K562 (cell line): ENCODE measurements at regions not wholly inside any gene's neighbourhood (a gene's known extent, or its start where the extent isn't known, plus 50 kb on each side); places are given as distances from the start of the nearest gene placed in this dataset.
A peak's percentile ranks its signal among the peaks of the same experiment; 100 is the strongest.

ENCODE experiments used
- BACH1 ChIP-seq: fragments of 200-800 bp; sonication (Bioruptor generic); IDR thresholded peaks from 2 replicates; pipeline ENCODE4 v1.6.1; 2016; ENCODE audit warnings: missing genetic modification characterization, missing compliant biosample characterization
- BCOR ChIP-seq: fragments of 450-650 bp; IDR thresholded peaks from 2 replicates; pipeline ENCODE4 v1.6.1; 2016
- CBFA2T2 ChIP-seq: fragments of 450-650 bp; conservative IDR thresholded peaks from 2 replicates; pipeline ENCODE4 v1.6.1; 2017; ENCODE audit warnings: mild to moderate bottlenecking
- CBFA2T3 ChIP-seq: fragments of 450-650 bp; IDR thresholded peaks from 2 replicates; pipeline ENCODE4 v1.6.1; 2017
- CBX1 ChIP-seq: sonication (generic); IDR thresholded peaks from 2 replicates; pipeline ENCODE4 v1.6.1; 2016; ENCODE audit warnings: antibody characterized with exemption, low read depth, mild to moderate bottlenecking
- CBX3 ChIP-seq, 2 experiments: IDR thresholded peaks; 1 replicate in 1 of 2; 2 replicates in 1 of 2; pipeline ENCODE4 v1.6.1; 2012; ENCODE audit warnings: inconsistent platforms in 2 of 2, low read length in 2 of 2, borderline replicate concordance in 1 of 2, control low read depth in 1 of 2
- CEBPG ChIP-seq, 3 experiments: fragments of 200-800 bp in 1 of 3; sonication (Bioruptor generic) in 1 of 3; sonication (generic) in 1 of 3; formaldehyde crosslinking in 1 of 3; IDR thresholded peaks in 2 of 3; conservative IDR thresholded peaks in 1 of 3; 2 replicates each; pipeline versions ENCODE4 v1.6.1 to v1.8.0; 2016 to 2022; ENCODE audit warnings: missing compliant biosample characterization in 2 of 3, missing genetic modification characterization in 2 of 3, mild to moderate bottlenecking in 1 of 3, missing genetic modification reagents in 1 of 3
- CTBP1 ChIP-seq: fragments of 450-650 bp; IDR thresholded peaks from 2 replicates; pipeline ENCODE4 v1.6.1; 2016; ENCODE audit warnings: borderline replicate concordance
- ELF1 ChIP-seq: fragments of 200-800 bp; sonication (Bioruptor generic); IDR thresholded peaks from 2 replicates; pipeline ENCODE4 v1.6.1; 2016; ENCODE audit warnings: missing genetic modification characterization, missing compliant biosample characterization
- ERF ChIP-seq: fragments of 450-650 bp; formaldehyde crosslinking; IDR thresholded peaks from 2 replicates; pipeline ENCODE4 v1.4.0; 2020; ENCODE audit warnings: mild to moderate bottlenecking, mixed read lengths
- HDAC3 ChIP-seq: fragments of 450-650 bp; IDR thresholded peaks from 2 replicates; pipeline ENCODE4 v1.6.1; 2018; ENCODE audit warnings: borderline replicate concordance, mild to moderate bottlenecking, moderate library complexity; ENCODE audit not compliant: partially characterized antibody
- HMGN3 ChIP-seq: IDR thresholded peaks from 2 replicates; pipeline ENCODE4 v1.6.1; 2011; ENCODE audit warnings: borderline replicate concordance, low read depth, mild to moderate bottlenecking, mixed read lengths, low read length; ENCODE audit not compliant: insufficient read length; ENCODE audit errors: extremely low read depth
- KAT7 ChIP-seq: sonication (generic); formaldehyde crosslinking; IDR thresholded peaks from 2 replicates; pipeline ENCODE4 v1.8.0; 2022; ENCODE audit warnings: missing genetic modification reagents, mild to moderate bottlenecking, borderline replicate concordance
- KDM1A ChIP-seq, 2 experiments: fragments of 450-650 bp; IDR thresholded peaks; 2 replicates each; pipeline ENCODE4 v1.6.1; 2016; ENCODE audit warnings: mild to moderate bottlenecking in 2 of 2
- KLF13 ChIP-seq: fragments of 450-650 bp; IDR thresholded peaks from 2 replicates; pipeline ENCODE4 v1.6.1; 2016; ENCODE audit warnings: missing genetic modification characterization, low read depth, mild to moderate bottlenecking, missing compliant biosample characterization, moderate library complexity, borderline replicate concordance
- MAFK ChIP-seq: IDR thresholded peaks from 2 replicates; pipeline ENCODE4 v1.6.1; 2011; ENCODE audit warnings: low read length, improper control_type of control experiment
- MTA3 ChIP-seq: fragments of 450-650 bp; formaldehyde crosslinking; IDR thresholded peaks from 2 replicates; pipeline ENCODE4 v1.6.1; 2017; ENCODE audit warnings: mild to moderate bottlenecking, borderline replicate concordance
- NCOA2 ChIP-seq, 2 experiments: fragments of 450-650 bp; IDR thresholded peaks; 2 replicates each; pipeline ENCODE4 v1.6.1; 2018; ENCODE audit warnings: mild to moderate bottlenecking in 2 of 2, moderate library complexity in 1 of 2; ENCODE audit not compliant: partially characterized antibody in 2 of 2
- NFE2L1 ChIP-seq: fragments of 450-650 bp; IDR thresholded peaks from 2 replicates; pipeline ENCODE4 v1.6.1; 2016; ENCODE audit warnings: missing genetic modification characterization, low read depth, mild to moderate bottlenecking, missing compliant biosample characterization, moderate library complexity, borderline replicate concordance
- RNF2 ChIP-seq: sonication (generic); IDR thresholded peaks from 2 replicates; pipeline ENCODE4 v1.6.1; 2016
- SMARCA4 ChIP-seq: fragments of 450-650 bp; IDR thresholded peaks from 2 replicates; pipeline ENCODE4 v1.6.1; 2016
- TAL1 ChIP-seq: fragments of 450-650 bp; IDR thresholded peaks from 2 replicates; pipeline ENCODE4 v1.6.1; 2016; ENCODE audit warnings: mild to moderate bottlenecking
- TCF7 ChIP-seq: sonication (generic); IDR thresholded peaks from 2 replicates; pipeline ENCODE4 v1.6.1; 2016; ENCODE audit warnings: antibody characterized with exemption, borderline replicate concordance
- ZC3H4 ChIP-seq: sonication (generic); formaldehyde crosslinking; IDR thresholded peaks from 2 replicates; pipeline ENCODE4 v1.9.0; 2021; ENCODE audit warnings: missing genetic modification reagents, borderline replicate concordance
- ZNF507 ChIP-seq: conservative IDR thresholded peaks from 2 replicates; pipeline ENCODE4 v1.6.1; 2017; ENCODE audit warnings: missing genetic modification characterization, missing compliant biosample characterization
- ZNF699 ChIP-seq: fragments of 250-450 bp; sonication (Bioruptor Pico); IDR thresholded peaks from 2 replicates; pipeline ENCODE4 v1.8.0; 2021; ENCODE audit warnings: mild to moderate bottlenecking, moderate library complexity; ENCODE audit not compliant: insufficient replicate concordance
- ZNF778 ChIP-seq: fragments of 450-650 bp; formaldehyde crosslinking; IDR thresholded peaks from 2 replicates; pipeline ENCODE4 v1.4.0; 2020; ENCODE audit warnings: mild to moderate bottlenecking, moderate library complexity
- TF ChIP-seq, protein P1 (sequence below), 2 experiments: IDR thresholded peaks; 2 replicates each; pipeline ENCODE4 v1.6.1; 2011; ENCODE audit warnings: borderline replicate concordance in 1 of 2, control low read depth in 1 of 2, low read depth in 1 of 2, low read length in 1 of 2, mild to moderate bottlenecking in 1 of 2, mixed read lengths in 1 of 2, moderate library complexity in 1 of 2; ENCODE audit not compliant: insufficient read depth in 1 of 2, insufficient read length in 1 of 2, poor library complexity in 1 of 2, severe bottlenecking in 1 of 2; ENCODE audit errors: extremely low read depth in 1 of 2

DNA sequence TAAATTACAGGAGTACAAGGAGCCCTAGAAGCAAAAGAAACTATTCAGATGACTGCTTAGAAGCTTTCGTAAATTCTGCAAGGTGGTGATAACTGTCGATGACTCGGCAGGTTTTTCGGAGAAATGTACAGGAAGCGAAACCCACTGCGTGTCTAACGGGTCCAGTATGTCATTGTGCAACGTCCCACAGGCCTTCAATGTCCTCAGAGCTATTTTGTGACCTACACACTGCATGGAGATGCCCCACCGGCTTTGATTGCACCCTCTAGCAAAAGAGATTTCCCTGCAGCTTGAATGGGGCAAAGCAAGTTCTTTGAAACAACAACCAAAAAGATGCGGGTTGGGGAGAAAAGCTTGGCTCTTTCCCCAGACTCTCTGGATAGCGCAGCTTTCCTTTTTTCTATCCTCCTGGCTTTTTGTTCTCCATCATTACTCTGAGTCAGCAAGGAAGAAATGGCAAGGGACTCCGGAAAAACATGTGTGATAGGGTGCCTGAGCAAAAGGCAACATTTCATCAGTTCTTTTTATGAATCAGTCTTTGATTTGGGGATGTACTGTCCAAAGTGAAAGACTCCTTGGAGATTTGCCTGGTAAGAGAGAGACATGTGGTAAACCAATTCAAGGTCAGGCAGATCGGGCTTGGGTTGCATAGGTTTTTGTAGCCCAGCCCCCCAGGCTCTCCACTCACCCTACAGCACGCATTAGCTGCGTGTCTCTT lies 112.0 kb upstream of the TBL1X start (continued):
- TF ChIP-seq SMARCA4 (peak; percentile 82), HMGN3 (no peak), CBFA2T3 (peak; percentile 65), ZC3H4 (CRISPR knock-in tag) (no peak), CEBPG (CRISPR knock-in tag; IDR thresholded peaks at IDR 0.05) (peak; percentile 81), CEBPG (tag; conservative IDR thresholded peaks at IDR 0.05 in 1 of 2, IDR thresholded peaks at IDR 0.05 in 1 of 2) (peak; percentile 89 to 92), BACH1 (tag) (peak; percentile 85), TCF7 (no peak), ERF (no peak), HDAC3 (peak; percentile 22), ZNF778 (CRISPR knock-in tag) (no peak), ELF1 (tag) (no peak), ZNF507 (no peak), KLF13 (tag) (no peak), MAFK (peak; percentile 93), ZNF699 (CRISPR knock-in tag) (no peak), RNF2 (peak; percentile 71; the same call in 1 of the 2 replicates), NCOA2 (IDR thresholded peaks at IDR 0.05; ENCODE audit: partially characterized antibody in 2 of 2) (no peak), TAL1 (peak; percentile 41; the same call in 1 of the 2 replicates), KAT7 (no peak), MTA3 (no peak), CBFA2T2 (0 out of 2 replicates have a peak, but pooled peaks have one; percentile 17), NFE2L1 (tag) (peak; percentile 67; the same call in 1 of the 2 replicates), CBX1 (no peak), CBX3 (IDR thresholded peaks at IDR 0.05; ENCODE audit: borderline replicate concordance in 1 of 2, low read length in 2 of 2) (peak in 1 of 2 experiments; percentile 43; a peak in 1 of 3 replicates), BCOR (no peak), CTBP1 (peak; percentile 20; the same call in 1 of the 2 replicates), KDM1A (IDR thresholded peaks at IDR 0.05) (0 out of 4 replicates have a peak, but pooled peaks of 1 of the 2 experiments have one; percentile 33)
- TF ChIP-seq, protein P1, sequence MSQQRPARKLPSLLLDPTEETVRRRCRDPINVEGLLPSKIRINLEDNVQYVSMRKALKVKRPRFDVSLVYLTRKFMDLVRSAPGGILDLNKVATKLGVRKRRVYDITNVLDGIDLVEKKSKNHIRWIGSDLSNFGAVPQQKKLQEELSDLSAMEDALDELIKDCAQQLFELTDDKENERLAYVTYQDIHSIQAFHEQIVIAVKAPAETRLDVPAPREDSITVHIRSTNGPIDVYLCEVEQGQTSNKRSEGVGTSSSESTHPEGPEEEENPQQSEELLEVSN (IDR thresholded peaks at IDR 0.05; ENCODE audit: borderline replicate concordance in 1 of 2, extremely low read depth in 1 of 2, insufficient read depth in 1 of 2, insufficient read length in 1 of 2, low read depth in 1 of 2, low read length in 1 of 2, poor library complexity in 1 of 2, severe bottlenecking in 1 of 2) = peak in 1 of 2 experiments; percentile 16
